WTC11 (cell line): ENCODE measurements at regions not wholly inside any gene's neighbourhood (a gene's known extent, or its start where the extent isn't known, plus 50 kb on each side); places are given as distances from the start of the nearest gene placed in this dataset.

Source experiments
- ATAC-seq: fragments of 200-7000 bp; cut with Tn5 transposase; 2 replicates; pipeline ENCODE4 v1.10.0; 2021; ENCODE audit warnings: mild to moderate bottlenecking, moderate library complexity
- CTCF ChIA-PET: fragments of 300-600 bp; sonication (Branson Sonifier 250); formaldehyde crosslinking; loops from one replicate; lab custom pipeline; 2021; ENCODE audit warnings: antibody characterized with exemption; lab: Charles Lee
- POLR2A ChIA-PET: fragments of 350-600 bp; sonication (Branson Sonifier 250); formaldehyde crosslinking; loops from one replicate; lab custom pipeline; 2021; ENCODE audit warnings: antibody characterized with exemption; lab: Charles Lee
- DNase-seq: peaks from one replicate; pipeline ENCODE4 v3.0.0; 2021; ENCODE audit warnings: low spot score
- H3K27ac Mint-ChIP-seq: 2 replicates; pipeline ENCODE4 v1.8.0; 2021; ENCODE audit warnings: mixed read lengths
- H3K27me3 Mint-ChIP-seq: 2 replicates; pipeline ENCODE4 v1.8.0; 2021; ENCODE audit warnings: low read depth, mild to moderate bottlenecking, moderate library complexity, mixed read lengths
- H3K36me3 Mint-ChIP-seq: 2 replicates; pipeline ENCODE4 v1.8.0; 2021; ENCODE audit warnings: mixed read lengths
- H3K4me1 Mint-ChIP-seq: 2 replicates; pipeline ENCODE4 v1.8.0; 2022; ENCODE audit warnings: mixed read lengths
- H3K4me3 Mint-ChIP-seq: 2 replicates; pipeline ENCODE4 v1.8.0; 2021; ENCODE audit warnings: mild to moderate bottlenecking, moderate library complexity, mixed read lengths
- H3K9me3 Mint-ChIP-seq: 2 replicates; pipeline ENCODE4 v1.8.0; 2021; ENCODE audit warnings: mixed read lengths
- ARID4B ChIP-seq: sonication (generic); formaldehyde crosslinking; IDR thresholded peaks from 2 replicates; pipeline ENCODE4 v1.8.0; 2023; ENCODE audit warnings: missing genetic modification reagents, mild to moderate bottlenecking, borderline replicate concordance
- CREM ChIP-seq: sonication (generic); formaldehyde crosslinking; IDR thresholded peaks from 2 replicates; pipeline ENCODE4 v1.8.1; 2022; ENCODE audit warnings: mild to moderate bottlenecking, missing genetic modification reagents, moderate library complexity
- GABPB1 ChIP-seq: sonication (generic); formaldehyde crosslinking; IDR thresholded peaks from 2 replicates; pipeline ENCODE4 v1.8.1; 2023; ENCODE audit warnings: mild to moderate bottlenecking, missing genetic modification reagents
- IRF2 ChIP-seq: sonication (generic); formaldehyde crosslinking; IDR thresholded peaks from 2 replicates; pipeline ENCODE4 v1.8.0; 2022; ENCODE audit warnings: low read depth, missing genetic modification reagents, borderline replicate concordance
- MAX ChIP-seq: sonication (generic); formaldehyde crosslinking; IDR thresholded peaks from 2 replicates; pipeline ENCODE4 v1.8.0; 2022; ENCODE audit warnings: mild to moderate bottlenecking, missing genetic modification reagents
- MXD4 ChIP-seq: fragments of 250-450 bp; sonication (Bioruptor Pico); IDR thresholded peaks from 2 replicates; pipeline ENCODE4 v1.8.0; 2021; ENCODE audit warnings: mild to moderate bottlenecking, moderate library complexity, borderline replicate concordance
- NFATC4 ChIP-seq: fragments of 250-450 bp; sonication (Bioruptor Pico); IDR thresholded peaks from 2 replicates; pipeline ENCODE4 v1.9.0; 2021; ENCODE audit warnings: mild to moderate bottlenecking
- RORB ChIP-seq: fragments of 250-450 bp; sonication (Bioruptor Pico); IDR thresholded peaks from 2 replicates; pipeline ENCODE4 v1.9.0; 2021; ENCODE audit warnings: mild to moderate bottlenecking
- SMAD3 ChIP-seq: sonication (generic); formaldehyde crosslinking; IDR thresholded peaks from 2 replicates; pipeline ENCODE4 v1.8.0; 2022; ENCODE audit warnings: missing genetic modification reagents, mild to moderate bottlenecking, borderline replicate concordance
- ZNF281 ChIP-seq: sonication (generic); formaldehyde crosslinking; IDR thresholded peaks from 2 replicates; pipeline ENCODE4 v1.8.0; 2023; ENCODE audit warnings: mild to moderate bottlenecking, missing genetic modification reagents
- ZNF425 ChIP-seq: fragments of 250-450 bp; sonication (Bioruptor Pico); conservative IDR thresholded peaks from 2 replicates; pipeline ENCODE4 v1.9.0; 2021; ENCODE audit warnings: mild to moderate bottlenecking

GRCh38 chr22:49081926-49082325 is 745.7 kb downstream of the BRD1 start:
- H3K36me3 Mint-ChIP-seq: no peaks in the 10 kb centered on the region
- DNase-seq (no peak), ATAC-seq (no peak)
- H3K4me3 Mint-ChIP-seq: no peak overlapping the region
- peaks cover 3% of the 10 kb centered on the region; the same call in 1 of the 2 replicates for H3K4me1 Mint-ChIP-seq
- no peak overlapping the region for H3K27ac Mint-ChIP-seq
- no peaks in the 10 kb centered on the region for H3K27me3 Mint-ChIP-seq
- CTCF ChIA-PET: interaction anchor here (0.5 kb wide), 1 partner anchor 10 kb away, joined by 4 read pairs; no protein-coding TSS in a partner anchor
- no peaks in the 10 kb centered on the region for H3K9me3 Mint-ChIP-seq
- POLR2A ChIA-PET: interaction anchor here (0.6 kb wide), 1 partner anchor 146 kb away, joined by 3 read pairs; no protein-coding TSS in a partner anchor
- TF ChIP-seq CREM (CRISPR knock-in tag): no peak
- no peak for TF ChIP-seq RORB (CRISPR knock-in tag)
- no peak for TF ChIP-seq SMAD3 (CRISPR knock-in tag)
- no peak for TF ChIP-seq MXD4 (CRISPR knock-in tag)
- TF ChIP-seq ARID4B (CRISPR knock-in tag): no peak
- no peak for TF ChIP-seq GABPB1 (CRISPR knock-in tag)
- no peak for TF ChIP-seq NFATC4
- no peak for TF ChIP-seq ZNF425

- CTCF ChIA-PET: no interaction called here
- no peak overlapping the region for H3K27ac Mint-ChIP-seq
- peaks cover 2% of the 10 kb centered on the region; the same call in 1 of the 2 replicates for H3K4me1 Mint-ChIP-seq
- H3K27me3 Mint-ChIP-seq: no peaks in the 10 kb centered on the region
- H3K36me3 Mint-ChIP-seq: no peaks in the 10 kb centered on the region
- POLR2A ChIA-PET: interaction anchor here (0.6 kb wide), 1 partner anchor 147 kb away, joined by 3 read pairs; no protein-coding TSS in a partner anchor
- H3K4me3 Mint-ChIP-seq: no peak overlapping the region
- DNase-seq (no peak), ATAC-seq (no peak)
- H3K9me3 Mint-ChIP-seq: no peaks in the 10 kb centered on the region
- no peak for TF ChIP-seq ZNF281 (CRISPR knock-in tag)
- TF ChIP-seq IRF2 (CRISPR knock-in tag): no peak
These were observed 746.4 kb downstream of the BRD1 start for GRCh38 chr22:49081261-49081666.

- DNase-seq (no peak), ATAC-seq (no peak)
- no peak overlapping the region for H3K27ac Mint-ChIP-seq
- H3K4me1 Mint-ChIP-seq: no peaks in the 10 kb centered on the region; the same call in 1 of the 2 replicates
- no peak overlapping the region for H3K4me3 Mint-ChIP-seq
- CTCF ChIA-PET: no interaction called here
- no peak for TF ChIP-seq MAX (CRISPR knock-in tag)
- POLR2A ChIA-PET: no interaction called here
- H3K27me3 Mint-ChIP-seq: no peaks in the 10 kb centered on the region
- H3K36me3 Mint-ChIP-seq: no peaks in the 10 kb centered on the region
- no peaks in the 10 kb centered on the region for H3K9me3 Mint-ChIP-seq
These were observed 747.0 kb downstream of the BRD1 start for GRCh38 chr22:49080631-49081030.
